DMS153 treated with DMSO at 0.1 percent for 48 hours (cell line): ENCODE measurements at regions not wholly inside any gene's neighbourhood (a gene's known extent, or its start where the extent isn't known, plus 50 kb on each side); places are given as distances from the start of the nearest gene placed in this dataset.
"Not testable (repeated sequence)": the region's sequence is repeated elsewhere in the genome, so short reads cannot be mapped to it uniquely, and the experiment has no call there.

Source experiments
- DNase-seq: peaks from one replicate; lab custom pipeline; 2025; ENCODE audit not compliant: unreplicated experiment; lab: John Stamatoyannopoulos, UW

DNA sequence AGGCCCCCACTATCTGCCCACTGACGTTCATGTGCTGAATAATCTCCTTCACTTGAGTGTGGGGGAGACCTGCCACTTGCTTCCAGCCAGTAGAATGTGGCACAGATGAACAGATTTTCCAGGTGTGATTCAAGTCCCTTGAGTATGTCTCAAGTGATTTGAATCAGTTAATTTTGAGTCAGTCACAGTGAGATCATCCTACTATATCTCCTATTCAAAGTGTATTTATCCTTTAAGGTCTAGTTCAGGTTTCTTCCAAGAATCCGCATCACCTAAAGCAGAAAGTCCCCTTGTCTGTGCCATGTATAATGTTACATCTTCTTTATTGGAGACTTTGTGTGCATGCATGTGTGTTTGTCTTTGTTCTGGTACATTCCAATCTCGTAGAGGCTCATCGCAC lies 208.3 kb upstream of the DAB2 start:
- DNase-seq = no peak

DNA sequence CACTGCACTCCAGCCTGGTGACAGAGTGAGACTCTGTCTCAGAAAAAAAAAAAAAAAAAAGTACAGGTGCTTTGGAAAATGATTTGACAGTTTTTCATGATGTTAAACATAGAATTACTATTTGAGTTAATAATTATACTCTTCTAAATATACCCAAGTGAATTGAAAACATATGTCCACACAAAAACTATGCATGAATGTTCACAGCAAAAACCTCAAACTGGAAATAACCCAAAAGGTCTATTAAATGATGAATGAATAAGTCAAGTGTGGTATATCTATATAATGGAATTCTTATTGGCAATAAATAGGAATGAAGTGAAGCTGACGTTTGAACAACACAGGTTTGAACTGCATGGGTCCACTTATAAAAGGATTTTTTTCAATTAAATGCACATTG lies 207.2 kb upstream of the DAB2 start:
- no peak for DNase-seq

DNA sequence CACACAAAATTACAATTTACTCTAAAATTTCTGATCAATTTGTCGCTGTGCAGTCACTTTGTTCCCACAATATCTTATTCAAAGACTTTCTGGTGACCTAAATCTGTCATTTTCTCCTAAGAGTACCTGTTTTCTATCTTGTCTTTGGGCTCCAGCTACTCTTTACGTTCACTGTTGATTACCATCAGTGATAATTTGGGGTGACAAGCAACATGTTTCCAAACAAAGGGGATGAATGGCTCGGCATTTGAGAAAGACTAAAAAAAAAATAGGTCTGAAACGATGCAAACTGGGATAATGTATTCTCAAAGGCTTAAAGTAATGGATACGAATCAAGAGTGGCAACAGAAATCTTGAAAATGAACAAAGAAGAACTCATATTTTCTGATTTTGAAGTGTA lies 205.2 kb upstream of the DAB2 start:
- no peak for DNase-seq

DNA sequence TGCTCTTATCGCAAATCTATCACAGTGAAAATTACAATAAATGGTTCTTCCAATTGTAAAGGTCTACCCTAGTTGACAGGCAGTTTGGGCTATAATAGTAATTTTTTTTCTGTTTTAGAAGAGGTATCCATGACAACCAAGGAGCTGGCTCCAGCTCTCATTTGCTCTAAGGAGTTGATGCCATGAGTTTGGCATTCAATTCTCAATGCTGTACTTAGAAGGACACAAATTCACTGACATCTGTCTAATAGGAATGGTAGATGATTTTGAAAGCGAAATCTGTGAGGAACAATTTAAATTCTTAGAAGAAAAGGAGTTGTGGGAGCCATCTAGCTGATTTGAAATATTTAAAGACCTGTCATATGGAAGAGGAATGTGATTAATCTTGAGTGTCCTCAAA lies 203.6 kb upstream of the DAB2 start:
- DNase-seq = no peak

DNA sequence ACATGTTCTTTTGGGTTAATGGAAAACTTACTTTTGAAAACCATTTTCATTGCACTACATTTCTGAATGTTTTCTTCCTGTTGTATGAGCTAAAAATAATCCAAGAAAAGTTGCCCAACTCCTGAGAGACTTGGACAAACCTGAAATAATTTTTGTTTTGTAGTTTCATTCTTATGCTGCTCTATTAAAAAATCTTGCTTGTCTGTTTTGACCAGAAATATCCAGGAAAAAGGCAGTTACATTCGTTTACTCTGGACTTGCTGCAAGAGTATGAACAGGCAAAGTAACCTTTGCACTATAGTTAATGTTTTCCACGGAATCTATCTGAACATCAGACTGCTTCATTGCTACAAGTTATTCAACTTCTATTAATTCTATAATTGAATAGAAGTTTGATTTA lies 200.1 kb upstream of the DAB2 start:
- no peak for DNase-seq

DNA sequence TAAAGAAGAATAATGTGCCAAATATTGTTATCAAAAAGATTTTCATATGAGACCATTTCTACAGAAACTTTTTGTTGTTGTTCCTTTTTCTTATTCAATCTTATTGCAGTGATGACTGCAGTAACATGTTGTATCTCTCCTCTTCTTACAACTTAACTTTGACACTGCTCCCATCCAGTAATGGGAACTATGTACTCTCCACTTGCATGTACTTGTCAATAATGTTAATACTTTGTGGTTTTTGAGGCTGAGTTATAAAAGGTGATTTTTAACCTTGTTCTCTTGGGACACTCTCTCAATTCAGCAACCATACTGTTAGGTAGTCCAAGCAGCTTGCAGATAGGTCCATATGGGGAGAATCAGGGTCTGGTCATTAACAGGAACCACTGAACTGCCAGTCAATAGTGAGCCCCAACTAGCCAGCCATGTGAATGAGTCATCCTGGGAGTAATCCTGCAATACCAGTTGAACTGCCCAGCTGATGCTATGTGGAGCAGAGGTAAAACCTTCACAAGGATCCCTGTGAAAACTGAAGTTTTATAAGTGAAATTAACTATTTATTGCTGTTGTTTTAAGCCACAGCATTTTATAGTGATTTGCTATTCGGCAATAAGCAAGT lies 199.6 kb upstream of the DAB2 start:
- no peak for DNase-seq

DNA sequence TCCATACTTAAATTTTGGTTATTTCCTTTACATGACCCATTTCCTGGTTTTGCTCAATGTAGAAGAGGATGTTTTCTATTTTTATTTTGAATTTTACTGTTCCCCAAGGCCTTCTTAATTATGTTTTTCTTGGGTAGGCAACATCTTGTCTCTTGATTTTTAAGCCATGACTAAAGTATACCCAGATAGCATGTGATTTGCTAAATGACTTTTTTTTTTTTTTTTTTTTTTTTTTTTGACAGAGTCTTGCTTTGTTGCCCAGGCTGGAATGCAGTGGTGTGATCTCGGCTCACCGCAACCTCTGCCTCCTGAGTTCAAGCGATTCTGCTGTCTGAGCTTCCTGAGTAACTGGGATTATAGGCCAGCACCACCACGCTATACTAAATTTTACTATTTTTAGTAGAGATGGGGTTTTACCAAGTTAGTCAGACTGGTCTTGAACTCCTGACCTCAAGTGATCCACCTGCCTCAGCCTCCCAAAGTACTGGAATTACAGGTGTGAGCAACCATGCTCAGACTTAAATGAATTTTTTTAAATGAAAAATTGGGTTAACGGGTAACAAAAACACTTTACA lies 198.6 kb upstream of the DAB2 start:
- DNase-seq = no peak

- DNase-seq = no peak
Observed at GRCh38 chr5:39622281-39622680, 197.5 kb upstream of the DAB2 start.

GRCh38 chr5:39619168-39619818 lies 194.5 kb upstream of the DAB2 start:
- DNase-seq = no peak

DNA sequence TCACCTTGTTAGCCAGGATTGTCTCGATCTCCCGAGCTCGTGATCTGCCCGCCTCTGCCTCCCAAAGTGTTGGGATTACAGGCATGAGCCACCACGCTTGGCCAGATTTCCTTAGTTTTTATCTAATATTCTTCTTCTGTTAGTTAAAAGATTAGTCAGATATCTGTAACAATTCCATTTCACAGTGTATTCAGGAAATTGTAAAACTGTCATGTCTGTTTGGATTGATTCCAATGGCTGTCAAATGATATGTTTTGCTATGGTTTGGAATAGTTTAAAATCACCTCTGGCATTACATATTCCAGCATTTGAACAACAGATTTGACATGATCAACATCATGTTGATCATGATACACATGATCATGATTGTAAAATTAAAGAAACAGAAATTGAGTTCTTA lies 193.6 kb upstream of the DAB2 start:
- DNase-seq = no peak

DNA sequence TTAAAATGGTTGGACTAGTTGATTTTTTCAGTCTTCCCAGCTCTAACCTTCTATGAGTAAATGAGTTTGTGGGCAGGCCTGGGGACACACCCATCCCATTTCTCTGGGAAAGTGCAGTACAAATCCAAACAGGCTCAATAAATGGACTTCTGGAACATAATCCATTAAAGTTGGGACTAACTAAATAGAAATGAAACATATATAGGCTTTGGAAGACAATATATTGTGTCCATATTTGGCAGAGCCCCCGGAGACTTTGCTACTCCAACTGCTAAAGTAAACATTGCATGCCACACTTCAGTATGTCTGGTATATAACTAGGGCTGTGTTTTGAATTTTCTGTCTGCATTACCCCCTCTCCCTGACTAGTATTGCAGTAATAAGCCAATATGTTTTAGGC lies 191.4 kb upstream of the DAB2 start:
- DNase-seq = no peak

- not testable (repeated sequence) for DNase-seq
Observed at GRCh38 chr5:39611076-39611475, 186.3 kb upstream of the DAB2 start.

DNA sequence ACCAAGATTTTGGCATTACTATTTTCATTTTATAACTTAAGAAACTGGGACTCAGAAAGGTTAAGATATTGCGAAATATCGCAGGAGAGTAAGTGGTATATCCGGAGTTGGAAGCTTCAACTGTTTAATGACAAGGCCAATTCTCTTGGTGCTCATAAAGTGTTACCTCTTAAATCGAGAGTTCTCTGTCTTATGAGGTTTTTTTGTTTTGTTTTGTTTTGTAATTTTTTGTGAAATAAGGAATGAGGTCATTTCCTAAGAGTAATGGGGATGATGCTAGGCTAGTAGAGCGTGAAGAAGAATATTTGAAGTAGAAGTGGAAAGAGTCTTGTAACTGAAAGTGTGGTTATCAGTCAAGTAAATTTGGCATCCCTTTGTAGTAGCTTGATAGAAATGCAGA lies 183.2 kb upstream of the DAB2 start:
- DNase-seq = no peak

- DNase-seq = no peak
Observed at GRCh38 chr5:39606591-39606990, 181.8 kb upstream of the DAB2 start.

- DNase-seq = no peak
Observed at GRCh38 chr5:39605588-39606575, 181.1 kb upstream of the DAB2 start.

GRCh38 chr5:39605145-39605544 lies 180.4 kb upstream of the DAB2 start:
- no peak for DNase-seq

DNA sequence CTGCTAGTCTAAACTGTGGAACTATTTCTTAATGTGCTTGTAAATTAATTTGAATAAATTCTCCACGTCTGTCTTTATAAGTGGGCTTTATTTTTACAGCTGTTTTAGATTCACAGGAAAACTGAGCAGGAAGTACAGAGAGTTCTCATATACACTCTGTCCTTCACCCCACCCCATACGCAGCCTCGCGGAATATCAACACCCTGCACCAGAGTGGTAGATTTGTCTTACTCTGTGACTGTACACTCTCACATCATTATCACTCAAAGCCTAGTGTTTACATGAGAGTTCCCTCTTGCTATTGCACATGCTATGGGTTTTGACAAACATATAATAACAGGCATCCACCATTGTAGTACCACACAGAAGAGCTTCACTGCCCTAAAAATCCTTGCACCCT lies 179.7 kb upstream of the DAB2 start:
- DNase-seq = no peak

GRCh38 chr5:39599721-39600431 lies 175.1 kb upstream of the DAB2 start:
- DNase-seq = no peak

DNA sequence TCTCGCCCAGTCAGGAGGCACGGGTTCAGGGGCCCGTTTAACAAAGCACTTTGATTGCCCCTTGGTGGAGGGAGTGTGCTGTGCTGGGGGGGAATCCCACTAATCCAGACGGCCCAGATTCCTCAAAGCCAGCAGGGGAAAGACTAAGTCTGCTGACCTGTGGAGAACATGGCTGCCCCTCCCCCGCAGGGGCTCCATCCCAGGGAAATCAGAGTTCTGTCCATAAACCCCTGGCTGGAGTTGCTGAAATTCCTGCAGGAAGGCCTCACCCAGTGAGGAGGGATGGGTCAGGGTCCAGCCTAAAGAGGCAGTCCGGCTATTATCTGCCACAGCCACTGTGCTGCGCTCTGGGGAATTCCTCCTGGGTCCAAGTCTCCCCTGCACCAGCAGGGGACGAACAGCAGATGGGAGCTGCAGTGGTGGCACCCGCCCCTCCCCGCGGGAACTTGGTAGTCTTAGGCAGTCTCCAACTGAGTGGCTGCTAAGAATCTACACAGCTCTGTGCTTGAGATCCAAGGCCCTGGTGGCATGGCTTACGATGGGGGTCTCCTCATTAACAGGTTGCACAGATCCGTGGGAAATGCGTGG lies 174.0 kb upstream of the DAB2 start:
- DNase-seq = no peak

DNA sequence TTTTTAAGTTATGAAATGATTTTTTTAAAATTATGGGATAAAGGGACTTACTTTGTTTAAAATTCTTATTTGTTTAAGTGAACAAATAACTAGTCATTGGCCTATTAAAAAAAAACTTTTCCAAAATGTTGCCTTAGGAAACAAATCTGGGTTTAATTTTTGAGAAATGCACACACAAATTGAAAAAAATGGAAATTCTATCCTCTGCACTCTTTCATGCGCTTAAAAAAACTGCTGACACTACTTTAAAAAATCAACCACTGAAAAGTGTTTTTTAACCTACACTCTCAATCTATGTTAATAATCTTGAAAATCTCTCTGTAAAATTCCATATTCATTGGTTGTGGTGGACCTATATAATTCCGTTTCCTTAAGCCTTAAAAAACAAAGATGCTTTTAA lies 163.4 kb upstream of the DAB2 start:
- no peak for DNase-seq

- DNase-seq = no peak
Observed at GRCh38 chr5:39587675-39588074, 162.9 kb upstream of the DAB2 start.
